HG02759 (cell line): ENCODE measurements at regions not wholly inside any gene's neighbourhood (a gene's known extent, or its start where the extent isn't known, plus 50 kb on each side); places are given as distances from the start of the nearest gene placed in this dataset.
"Not testable (repeated sequence)": the region's sequence is repeated elsewhere in the genome, so short reads cannot be mapped to it uniquely, and the experiment has no call there.

Source experiments
- ATAC-seq: cut with Tn5 transposase; IDR thresholded peaks from one replicate; pipeline ENCODE4 v1.9.1; 2021; ENCODE audit warnings: mild to moderate bottlenecking, moderate library complexity; ENCODE audit not compliant: unreplicated experiment

DNA sequence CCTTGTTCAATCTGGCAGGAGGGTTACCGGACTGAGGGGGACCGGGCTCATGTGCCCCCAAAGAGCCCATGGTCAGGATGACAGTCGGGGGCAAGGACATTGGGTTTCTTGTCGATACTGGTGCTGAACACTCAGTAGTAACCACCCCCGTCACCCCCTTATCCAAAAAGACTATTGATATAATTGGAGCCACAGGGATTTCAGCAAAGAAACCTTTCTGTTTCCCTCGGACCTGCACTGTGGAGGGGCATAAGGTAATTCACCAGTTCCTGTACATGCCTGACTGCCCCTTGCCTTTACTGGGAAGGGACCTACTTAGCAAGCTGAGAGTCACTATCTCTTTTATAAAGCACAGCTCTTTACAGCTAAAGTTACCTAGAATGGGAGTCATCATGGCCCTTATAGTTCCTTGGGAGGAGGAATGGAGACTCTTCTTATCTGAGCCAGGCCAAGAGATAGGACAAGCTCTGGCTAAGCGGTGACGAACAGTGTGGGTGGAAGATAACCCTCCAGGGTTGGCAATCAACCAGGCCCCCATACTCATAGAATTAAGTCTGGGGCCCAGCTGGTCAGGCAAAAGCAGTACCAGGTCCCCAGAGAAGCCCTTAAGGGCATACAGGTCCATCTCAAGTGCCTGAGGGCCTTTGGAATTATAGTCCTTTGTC is 603.7 kb downstream of the UQCRFS1 start:
- ATAC-seq = no peak

DNA sequence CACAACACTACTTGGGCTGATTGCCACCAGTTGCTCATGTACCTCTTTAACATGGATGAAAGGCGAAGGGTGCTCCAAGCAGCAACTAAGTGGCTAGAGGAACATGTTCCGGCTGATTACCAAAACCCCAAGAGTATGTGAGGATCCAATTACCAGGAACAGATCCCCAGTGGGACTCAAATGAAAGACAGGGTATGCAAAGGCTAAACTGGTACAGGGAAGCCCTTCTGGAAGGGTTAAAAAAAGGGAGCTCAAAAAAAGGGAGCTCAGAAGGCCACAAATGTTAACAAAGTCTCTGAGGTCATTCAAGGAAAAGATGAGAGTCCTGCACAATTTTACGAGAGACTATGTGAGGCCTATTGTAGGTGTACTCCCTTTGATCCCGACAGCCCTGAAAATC is 604.7 kb downstream of the UQCRFS1 start:
- no peak for ATAC-seq

GRCh38 chr19:28607066-28607583 is 605.8 kb downstream of the UQCRFS1 start:
- ATAC-seq = no peak

- no peak for ATAC-seq
These were observed 606.5 kb downstream of the UQCRFS1 start for GRCh38 chr19:28606269-28607032.

DNA sequence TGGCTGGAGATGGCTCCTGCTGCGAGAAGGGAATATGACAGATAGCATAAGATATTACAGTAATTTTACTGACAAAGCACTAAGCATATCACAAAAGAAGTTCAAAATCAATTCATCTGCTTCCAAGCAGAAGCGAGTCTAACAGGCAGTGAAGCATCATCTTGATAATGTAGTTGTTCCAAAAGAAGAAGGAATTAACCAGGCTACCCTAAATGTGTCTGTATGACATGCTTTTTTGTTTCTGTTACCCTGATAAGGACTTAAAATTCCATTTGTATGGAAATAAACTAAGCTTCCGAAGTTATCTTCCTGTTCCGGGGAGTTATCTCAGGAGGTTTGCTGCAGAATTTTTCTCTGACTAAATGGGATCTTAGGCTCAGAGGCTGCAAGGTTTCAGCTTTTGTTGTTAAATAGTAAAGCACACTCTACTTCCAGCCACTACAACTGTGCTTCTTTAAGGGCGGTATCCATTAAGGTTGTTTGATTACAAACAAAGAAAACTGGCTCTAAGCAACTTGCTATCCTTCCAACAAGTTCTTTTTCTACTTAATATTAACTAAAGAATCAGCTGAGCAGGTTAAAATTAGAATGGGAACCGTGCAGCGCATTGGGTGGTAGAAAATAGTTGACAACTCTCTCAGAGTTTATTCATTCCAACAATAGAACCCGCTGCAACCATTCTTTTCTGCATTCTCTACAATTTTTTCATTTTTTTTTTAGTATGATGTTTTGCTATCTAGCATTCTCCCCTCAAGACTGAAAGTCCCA is 607.3 kb downstream of the UQCRFS1 start:
- ATAC-seq = no peak

- ATAC-seq = no peak
These were observed 609.5 kb downstream of the UQCRFS1 start for GRCh38 chr19:28603453-28603852.

DNA sequence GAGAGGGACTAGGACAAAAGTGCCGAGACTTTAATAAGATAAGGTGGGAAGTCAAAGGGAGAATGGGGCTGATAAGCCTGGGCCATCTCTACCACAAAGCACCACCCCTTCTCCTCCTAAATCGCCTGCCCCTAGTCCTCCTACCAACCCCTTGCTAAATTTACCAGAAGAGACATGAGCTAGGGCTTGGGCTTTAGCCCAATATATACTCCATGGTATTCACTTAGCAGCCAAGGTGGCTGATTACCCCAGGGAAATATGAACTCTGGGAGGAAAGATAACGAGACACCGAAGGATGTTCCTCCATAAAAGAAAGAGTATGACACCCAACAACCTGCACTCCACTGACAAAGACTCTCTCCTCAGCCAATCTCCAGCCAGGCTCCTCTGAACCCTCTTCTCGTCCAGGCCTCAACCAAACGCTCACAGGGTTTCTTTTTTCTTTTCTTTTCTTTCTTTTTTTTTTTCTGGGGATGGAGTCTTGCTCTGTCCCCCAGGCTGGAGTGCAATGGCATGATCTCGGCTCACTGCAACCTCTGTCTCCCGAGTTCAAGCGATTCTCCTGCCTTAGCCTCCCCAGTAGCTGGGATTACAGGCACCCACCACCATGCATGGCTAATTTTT is 610.2 kb downstream of the UQCRFS1 start:
- ATAC-seq = no peak

DNA sequence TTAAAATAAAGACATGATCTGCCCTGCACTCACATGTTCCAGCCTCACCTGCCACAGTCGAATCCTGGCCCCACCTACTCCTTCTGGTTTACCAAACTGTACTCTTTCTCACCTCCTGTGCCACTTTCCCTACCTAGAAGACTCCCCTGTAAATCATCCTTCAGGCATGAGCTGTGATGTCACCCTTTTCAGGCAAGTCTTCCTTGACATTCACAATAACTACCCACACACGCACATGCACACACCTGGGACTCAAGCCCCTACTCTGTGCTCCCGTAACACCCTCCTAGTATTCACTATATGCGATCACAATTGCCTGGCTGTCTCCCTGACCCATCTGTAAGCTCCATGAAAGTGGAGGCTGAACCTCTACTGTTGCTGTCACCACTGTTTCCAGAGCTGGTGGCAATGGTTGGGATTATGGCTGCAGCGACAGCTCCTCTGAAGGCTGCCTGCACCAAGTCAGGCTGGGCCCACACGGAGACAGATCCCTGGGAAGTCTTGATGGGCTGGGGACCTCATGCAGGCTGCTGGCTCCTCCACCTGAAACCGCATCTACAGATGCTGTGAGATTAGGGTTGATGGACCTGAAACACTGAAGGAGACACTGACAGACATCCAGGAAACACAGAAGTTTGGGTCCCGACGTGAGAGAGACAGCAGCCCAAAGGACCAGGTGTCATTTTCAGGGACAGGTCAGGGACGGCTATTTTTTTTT is 611.1 kb downstream of the UQCRFS1 start:
- ATAC-seq = no peak

- no peak for ATAC-seq
These were observed 614.1 kb downstream of the UQCRFS1 start for GRCh38 chr19:28598861-28599260.

DNA sequence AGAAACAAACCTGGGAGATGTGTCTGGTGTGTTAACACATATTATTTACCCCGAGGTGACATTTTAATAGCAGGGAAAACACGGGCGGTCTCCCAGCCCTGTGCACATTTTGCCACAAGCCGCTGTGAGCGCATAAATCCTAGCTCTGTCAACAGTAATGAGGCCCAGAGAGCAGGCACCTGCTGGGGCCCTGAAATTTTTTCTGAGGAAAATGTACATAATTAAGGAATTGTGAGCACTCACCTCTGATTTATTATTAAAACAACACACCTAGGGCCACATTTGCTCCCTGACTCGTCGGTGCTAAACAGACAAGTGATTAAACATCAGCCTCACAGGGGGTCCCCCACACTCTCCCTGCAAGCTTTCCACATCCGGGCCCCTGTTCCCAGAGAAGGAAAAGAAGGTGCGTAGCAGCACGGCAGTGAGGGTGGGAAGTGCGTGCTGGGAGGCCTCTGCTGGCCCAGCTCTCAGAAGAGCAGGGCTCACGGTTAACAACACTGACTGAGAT is 616.3 kb downstream of the UQCRFS1 start:
- ATAC-seq = no peak

DNA sequence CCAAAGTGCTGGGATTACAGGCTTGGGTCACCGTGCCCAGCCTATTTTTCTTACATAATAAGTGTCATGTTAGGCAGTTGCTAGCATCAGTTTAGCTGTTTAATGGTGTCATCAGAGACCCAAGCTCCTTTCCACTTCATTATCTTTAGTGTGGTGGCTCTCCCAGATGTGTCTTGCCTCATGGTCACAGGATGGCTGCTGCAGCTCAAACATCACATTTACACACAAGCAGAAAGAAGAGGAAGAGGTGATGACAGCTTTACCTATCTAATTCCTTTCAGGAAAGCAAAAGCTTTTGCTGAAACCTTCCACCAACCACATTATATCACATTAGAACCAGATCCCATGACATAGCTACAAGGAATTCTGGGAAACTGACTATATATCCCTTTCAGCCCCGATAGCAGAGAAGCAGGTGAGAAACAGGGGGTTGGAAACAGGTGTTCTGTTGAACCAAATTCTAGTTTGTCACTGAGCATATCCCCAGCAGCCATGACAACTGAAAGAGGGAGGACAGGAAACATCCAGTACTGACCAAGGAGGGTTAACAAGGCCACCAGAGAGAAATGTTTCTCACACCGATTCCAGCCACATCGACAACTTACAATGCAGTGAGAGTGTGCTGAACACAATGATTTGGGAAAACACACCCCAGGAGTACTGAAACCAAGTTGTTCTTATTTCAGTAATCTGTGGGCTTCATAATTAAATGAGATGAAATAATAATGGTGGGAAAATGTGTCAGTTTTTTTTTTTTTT is 617.0 kb downstream of the UQCRFS1 start:
- ATAC-seq = no peak

- no peak for ATAC-seq
These were observed 618.2 kb downstream of the UQCRFS1 start for GRCh38 chr19:28594737-28595136.

DNA sequence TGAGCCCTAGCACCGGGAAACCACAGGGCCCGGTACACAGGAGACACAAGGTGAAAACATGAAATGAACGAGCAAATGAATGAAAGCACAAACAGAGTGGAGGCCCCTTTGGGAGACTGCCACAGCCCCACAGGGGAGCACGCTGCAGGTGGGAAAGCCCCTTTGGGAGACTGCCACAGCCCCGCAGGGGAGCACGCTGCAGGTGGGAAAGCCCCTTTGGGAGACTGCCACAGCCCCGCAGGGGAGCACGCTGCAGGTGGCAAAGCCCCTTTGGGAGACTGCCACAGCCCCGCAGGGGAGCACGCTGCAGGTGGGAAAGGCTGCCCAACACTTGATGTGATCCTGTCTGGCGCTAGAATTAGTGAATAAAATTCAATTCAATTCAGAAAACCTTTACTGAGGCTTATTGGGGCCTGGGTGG is 623.0 kb downstream of the UQCRFS1 start:
- not testable (repeated sequence) for ATAC-seq

DNA sequence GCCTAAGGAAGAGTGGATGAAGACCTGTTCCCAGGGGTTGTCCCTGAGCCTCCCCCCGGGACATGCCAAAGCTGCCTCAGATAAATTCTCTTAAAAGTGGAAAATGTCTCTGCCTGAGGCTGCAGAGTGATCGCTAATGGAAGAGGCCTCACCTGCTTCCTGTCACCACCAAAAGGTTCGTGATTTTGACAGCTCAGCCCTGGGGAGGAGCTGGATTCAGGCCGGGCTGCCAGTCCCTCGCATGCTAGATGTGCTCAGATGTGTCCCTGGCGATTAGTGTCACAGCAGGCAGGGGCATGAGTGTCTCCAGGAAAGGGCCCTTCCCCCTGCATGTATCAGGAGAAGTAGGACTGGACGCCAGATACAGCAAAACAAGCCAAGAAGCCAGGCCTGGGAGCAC is 626.5 kb downstream of the UQCRFS1 start:
- ATAC-seq = no peak

- no peak for ATAC-seq
These were observed 627.2 kb downstream of the UQCRFS1 start for GRCh38 chr19:28585796-28586195.

GRCh38 chr19:28583713-28584112 is 629.2 kb downstream of the UQCRFS1 start:
- no peak for ATAC-seq

GRCh38 chr19:28583242-28583641 is 629.7 kb downstream of the UQCRFS1 start:
- no peak for ATAC-seq

GRCh38 chr19:28582796-28583195 is 630.2 kb downstream of the UQCRFS1 start:
- no peak for ATAC-seq

GRCh38 chr19:28582344-28582743 is 630.6 kb downstream of the UQCRFS1 start:
- ATAC-seq = no peak

GRCh38 chr19:28581468-28581770 is 631.5 kb downstream of the UQCRFS1 start:
- ATAC-seq = no peak
